HG02840 (cell line): ENCODE measurements at regions not wholly inside any gene's neighbourhood (a gene's known extent, or its start where the extent isn't known, plus 50 kb on each side); places are given as distances from the start of the nearest gene placed in this dataset.

Source experiments
- ATAC-seq: cut with Tn5 transposase; IDR thresholded peaks from one replicate; pipeline ENCODE4 v1.9.1; 2021; ENCODE audit warnings: mild to moderate bottlenecking, moderate library complexity, moderate number of reproducible peaks; ENCODE audit not compliant: unreplicated experiment, low FRiP score

DNA sequence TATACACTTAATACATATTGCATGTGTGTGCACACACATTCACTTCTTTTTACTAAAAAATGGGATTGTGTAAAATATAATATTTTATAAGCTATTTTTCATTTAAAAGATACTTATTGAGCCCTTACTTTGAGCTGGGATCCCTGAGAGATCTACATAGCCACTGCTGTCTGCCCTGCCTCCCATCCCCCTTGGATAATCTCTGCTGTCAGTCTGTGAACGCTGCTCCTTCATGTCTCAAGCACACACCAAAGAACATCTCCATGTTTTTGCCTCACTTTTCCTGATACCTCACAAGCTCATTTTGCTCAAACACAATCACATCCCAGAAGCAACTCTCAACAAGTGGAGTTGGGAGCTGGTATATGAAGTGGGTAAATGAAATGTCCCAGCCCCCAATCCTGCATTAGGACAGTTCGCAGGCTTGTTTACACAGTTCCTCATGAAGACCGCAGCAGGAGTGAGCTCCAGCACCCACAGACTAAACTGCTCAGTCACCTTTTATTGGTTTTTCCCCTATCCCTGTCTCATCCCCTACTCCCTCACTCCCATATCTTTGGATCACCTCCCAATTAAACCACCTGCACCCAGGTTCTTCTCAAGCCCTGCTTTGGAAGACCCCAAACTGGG, 108.3 kb upstream of the FRY start:
- ATAC-seq: no peak

DNA sequence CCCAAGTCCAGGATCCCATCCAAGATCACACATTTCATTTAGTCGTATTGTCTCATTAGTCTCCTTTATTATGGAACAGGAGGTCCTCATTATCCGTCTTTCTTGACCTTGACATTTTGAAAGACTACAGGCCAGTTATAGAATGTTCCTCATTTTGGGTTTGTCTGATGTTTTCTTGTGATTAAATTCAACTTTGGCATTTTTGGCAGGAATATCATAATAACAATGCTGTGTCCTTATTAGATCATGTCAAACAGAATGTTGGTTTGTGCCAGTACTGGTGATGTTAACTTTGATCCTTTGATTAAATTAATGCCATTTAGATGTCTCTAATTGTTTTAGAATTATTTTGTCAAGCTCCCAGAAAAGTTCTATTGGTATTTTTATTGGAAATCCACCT, 106.5 kb upstream of the FRY start:
- ATAC-seq: no peak

DNA sequence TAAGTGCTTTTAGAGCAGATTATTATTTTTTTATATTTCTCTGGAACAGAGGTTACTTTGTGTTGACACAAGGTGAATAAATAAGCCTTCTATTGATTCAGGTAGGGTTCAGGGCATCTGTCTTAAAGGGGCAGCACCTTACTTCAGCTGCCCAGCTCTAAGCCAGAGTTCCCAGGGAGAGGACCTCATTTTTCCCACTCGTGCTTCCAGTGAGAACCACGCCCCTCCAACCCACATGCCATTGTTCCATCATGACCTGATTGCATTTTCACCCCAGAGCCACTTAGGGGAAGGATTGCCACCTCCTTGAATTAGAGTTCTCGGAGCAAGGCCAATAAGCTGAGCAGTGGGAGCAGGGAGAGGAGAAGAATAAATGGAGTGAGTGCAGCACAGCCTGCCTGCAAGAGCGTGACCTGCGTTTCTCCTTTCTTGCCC, 104.3 kb upstream of the FRY start:
- ATAC-seq: no peak

DNA sequence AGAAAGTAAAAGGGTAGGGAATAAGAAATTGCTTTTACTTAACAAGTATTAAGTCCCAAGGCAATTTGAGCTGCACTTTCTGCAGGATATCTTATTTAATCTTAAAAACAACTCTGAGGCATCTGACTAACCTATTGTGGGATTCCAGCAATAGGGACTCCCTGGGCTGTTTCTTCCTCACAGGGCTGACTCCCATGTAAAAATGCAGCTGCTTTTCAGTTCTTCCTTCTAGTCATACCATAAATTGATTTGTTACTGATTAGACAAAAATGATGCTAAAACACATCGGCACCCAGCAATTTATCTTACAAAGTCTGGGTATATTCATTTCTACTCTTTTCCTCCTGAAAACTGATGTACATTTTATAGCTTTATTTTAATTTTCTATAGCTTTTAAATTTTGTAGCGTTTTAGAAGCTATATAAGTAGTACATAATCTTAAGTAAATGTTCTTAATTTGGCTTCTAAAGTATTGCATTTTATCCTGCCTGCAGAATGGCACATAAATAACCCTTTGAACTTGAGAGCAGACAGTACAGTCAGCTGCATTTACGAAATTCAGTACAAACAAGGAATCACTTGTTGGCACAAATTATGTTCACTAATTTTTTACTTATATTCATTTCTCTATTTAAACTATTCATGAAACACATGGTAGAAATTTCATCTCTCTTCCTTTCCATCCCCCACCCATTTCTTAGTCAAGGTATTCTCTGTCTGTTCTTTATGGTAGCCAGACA, 102.4 kb upstream of the FRY start:
- no peak for ATAC-seq

DNA sequence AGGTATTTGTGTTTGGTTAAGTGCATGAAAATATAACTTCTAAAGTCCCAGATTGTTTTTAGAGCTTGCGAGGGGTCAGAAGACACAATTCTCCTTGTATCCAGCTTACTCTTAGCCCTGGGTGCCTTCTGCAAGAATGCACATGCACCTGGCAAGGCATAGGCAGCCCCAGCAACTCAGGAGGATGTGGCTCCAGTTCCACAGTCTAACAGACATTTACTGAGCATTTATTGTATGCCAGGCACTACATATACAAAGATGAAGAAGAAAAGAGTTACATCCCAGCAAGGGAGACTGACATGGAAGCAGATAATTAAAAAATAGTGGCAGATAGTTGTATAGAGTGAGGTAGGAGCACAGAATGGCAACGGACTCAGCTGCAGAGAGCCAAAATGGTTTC, 101.1 kb upstream of the FRY start:
- ATAC-seq: peak; percentile 23

DNA sequence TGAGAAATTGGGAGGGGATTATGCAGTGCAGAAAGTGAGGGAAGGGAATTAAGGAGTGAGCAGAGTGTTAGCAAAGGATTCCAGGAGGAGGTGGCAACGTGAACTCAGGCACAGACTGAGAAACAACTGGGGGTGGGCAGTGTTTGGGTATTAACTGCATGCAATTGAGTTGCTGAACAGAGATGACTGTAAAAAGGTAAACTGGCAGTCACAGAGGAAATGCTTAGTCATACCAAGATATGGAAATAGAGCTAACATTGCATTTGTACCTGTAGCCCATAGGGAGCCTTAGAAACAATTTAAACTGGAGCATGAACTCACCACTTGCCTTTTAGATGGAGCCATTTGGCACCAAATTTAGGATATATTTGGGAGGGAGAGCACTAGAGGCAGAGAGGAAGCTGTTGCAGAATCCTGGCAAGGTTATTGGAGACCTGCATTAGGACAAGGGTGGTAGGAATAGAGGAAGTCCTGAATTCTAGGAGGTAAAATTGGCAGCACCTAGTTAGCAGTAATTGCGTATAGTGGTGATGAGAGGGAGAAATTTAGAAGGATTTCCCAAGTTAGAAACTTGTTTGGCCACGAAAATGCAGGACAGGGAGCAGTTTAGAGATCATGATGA, 100.6 kb upstream of the FRY start:
- ATAC-seq: peak; percentile 98

DNA sequence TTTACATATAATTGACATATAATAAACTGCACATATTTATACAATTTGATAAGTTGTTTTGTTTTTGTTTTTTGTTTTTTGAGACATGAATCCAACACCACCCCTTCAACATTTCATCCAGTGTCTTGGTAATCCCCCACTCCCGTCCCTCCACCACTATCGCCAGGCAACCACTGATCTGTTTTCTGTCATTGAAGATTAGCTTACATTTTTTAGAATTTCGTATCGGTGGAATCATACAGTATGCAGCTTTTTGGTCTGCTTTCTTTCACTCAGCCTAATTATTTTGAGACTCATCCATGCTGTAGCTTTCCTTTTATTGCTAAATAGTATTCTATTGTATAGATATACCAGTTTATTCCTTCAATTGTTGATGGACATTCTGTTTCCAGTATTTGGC, 94.1 kb upstream of the FRY start:
- no peak for ATAC-seq

DNA sequence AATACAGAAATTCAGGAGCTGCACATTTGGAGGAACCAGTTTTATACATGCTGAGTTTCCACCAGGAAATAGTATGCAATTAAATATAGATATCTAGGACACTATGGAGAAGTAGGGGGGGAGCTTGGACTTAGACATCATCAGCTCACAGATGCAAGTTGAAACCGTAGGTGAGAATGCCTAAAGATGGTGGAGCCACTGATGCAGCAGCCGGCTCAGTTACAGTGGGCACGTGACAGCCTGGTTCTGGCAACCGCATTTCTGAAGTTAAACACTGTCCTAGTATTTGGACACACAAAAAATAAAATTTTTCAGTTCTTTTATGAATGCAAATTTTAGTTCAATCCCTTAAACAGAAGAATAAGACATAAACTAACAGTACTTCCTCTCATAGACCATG, 91.5 kb upstream of the FRY start:
- no peak for ATAC-seq

DNA sequence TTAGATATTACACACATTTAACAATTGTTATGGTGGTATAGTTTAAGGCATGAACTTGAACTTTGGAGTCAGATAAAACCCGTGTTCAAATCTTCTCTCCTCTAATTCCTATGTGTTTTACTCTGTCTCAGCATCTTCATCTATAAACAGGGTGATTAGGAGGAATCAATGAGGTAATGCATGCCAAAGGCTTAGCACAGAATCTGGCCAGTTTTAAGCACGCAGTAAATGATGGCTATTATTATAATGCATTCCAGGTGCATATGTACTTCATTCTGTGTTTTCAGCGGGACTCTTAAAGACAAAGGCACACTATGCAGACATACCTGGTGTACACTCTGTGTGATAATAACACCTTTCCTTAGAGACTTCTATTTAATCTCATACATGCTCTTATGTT, 88.0 kb upstream of the FRY start:
- ATAC-seq: no peak

DNA sequence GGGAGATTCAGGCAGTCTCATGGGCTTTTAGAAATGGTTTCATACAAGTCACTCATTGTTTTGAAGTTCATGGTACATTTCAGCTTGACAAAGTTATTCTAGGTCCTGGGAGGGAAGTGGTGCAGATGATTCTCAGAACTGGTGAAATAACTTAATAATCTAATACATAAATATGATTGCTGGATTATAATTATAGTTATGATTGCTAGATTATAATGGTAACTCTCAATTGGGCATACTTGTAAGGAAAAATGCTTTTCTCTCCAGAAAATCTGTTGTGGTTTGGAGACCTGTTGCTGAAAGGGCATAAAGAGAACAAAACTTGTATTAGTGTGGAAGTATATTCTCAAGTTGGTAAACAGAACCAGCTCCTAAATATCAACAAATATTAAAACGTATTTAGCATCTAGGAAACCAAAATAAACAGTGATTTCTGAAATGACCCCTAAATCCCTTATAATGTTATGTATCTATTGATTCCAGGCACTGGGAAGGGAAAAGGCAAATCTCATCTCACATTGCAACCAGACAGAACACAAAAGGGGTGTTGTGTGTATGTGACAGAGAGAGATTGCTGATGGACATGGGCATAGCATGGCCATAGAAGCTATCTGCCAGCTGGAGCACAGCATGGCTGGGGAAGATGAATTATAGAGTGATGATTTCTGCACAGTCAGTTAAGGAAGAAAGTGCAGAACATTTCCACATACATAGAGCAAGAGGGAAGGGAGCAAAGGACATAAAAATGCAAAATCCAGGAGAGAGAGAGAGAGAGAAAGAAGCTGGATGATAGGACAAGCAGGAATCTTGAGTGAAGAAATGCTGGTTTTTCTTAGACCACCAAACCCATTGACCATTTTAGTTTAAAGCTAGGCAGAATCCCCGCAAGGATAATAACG, 87.1 kb upstream of the FRY start:
- ATAC-seq: no peak

DNA sequence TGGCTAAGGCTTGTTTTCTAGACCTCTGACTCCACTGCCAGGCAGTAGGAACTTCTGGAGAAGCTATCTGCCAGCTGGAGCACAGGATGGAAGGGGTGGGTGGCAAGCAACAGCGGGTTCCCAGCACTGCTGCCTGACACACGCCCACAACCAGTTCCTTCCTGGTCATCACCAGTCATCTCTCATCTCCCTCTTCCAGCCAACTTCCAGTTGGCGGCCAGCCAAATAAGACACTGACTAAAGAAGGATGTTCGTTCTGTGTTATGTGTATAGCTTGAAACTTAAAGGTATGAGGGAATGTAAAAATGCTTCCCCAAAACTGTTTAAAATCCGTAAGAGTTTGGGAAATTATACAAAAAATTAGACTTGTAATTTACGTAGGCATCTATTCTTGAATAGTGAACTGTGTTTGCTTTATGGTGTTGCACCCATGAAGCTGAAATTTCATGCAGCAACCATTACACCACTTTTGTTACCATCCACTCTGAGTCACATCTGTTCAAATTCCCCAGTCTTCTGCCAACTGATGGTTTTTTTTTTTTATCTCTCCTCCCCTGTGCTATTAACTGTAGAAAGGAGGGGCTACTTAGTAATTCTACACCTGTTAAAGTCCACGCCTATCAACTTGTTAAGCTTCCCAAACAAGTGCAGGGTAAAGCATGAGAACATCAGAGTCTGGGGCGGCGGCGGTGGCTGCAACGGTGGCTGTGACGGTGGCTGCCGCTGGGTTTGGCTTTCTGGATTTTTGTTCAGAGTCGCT, 86.2 kb upstream of the FRY start:
- no peak for ATAC-seq

DNA sequence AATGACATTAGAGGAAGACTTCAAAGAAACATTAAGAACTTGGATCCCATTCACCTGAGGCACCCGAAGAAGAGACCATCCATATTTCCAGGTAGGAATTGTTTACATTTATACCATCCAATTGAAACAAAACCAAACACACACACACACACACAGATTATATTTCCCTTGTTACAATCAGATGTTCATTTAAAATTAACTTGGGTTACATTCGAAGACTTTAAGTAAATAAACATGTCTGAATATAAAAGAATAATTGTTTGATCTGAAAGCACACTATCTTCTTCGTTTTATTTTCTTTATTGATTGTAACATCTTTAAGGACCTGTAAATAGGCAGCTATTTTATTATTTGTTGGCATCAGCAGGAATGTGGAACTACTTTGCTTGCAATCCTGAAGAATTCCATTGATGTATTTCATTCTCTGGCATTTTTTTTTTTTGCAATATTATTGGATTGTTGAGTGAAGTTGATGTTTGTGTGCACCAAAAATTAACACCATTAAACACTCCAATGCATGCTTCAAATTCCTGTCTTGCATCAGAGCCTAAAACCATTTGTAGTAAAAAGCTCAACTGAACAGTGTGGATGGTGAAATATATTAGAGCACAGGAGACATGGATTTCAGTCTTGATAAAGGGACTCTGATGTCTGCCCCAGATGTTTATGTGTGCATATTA, 85.3 kb upstream of the FRY start:
- no peak for ATAC-seq

DNA sequence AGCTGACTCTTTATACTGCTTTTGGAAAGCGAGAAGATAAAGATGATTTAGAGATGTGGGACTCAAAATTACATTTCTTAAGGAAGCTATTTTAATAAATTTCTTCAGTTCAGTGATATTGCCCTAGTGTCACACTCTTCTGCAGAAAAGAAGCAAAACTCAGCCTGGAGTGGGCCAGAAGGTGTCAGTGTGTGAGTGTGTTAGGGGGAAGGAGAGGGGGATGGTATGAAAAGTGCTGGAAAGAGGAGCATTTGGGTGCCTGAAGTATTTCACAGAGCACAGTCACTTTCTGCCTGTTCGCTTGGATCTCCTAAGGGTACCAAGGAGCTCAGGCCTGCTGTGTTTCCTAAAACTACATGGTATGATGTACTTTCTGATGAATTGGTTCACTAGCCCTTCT, 84.5 kb upstream of the FRY start:
- no peak for ATAC-seq

DNA sequence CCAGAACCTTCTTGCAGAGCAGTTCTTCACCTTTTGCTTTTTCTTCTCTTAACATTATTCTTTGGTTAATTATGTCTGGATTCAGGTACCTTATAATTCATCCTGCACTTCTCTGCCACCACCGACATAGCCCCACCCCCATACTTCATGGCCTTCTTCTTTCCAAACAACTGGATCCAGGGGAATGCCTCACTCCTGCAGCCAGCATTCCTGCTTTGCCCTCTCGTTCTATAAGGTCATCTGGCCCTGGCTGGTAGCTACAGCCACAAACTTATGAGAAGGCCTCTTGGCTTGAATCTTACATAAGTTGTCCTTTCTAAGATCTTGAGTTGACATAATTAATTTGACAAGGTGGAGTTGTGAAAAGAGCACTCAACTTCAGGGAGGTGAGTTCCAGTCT, 84.1 kb upstream of the FRY start:
- no peak for ATAC-seq

DNA sequence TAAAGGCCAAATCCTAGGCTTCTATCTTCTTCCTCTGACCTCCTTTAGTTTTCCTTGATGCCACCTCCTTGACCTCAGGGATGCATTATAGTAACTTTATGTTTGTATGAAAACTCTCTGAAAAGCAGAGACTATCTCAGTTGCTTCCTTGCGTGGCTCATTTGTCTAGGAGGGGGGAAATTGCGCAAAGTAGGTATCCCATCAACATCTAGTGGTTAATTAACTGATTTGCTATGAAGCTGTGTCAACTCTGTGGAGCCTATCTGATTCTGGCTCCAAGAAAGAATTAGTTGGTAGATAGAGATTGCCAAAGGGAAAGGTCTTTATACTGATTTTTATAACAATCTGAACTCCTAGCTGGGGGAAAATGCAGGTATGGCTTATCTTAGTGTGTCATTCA, 82.1 kb upstream of the FRY start:
- no peak for ATAC-seq

DNA sequence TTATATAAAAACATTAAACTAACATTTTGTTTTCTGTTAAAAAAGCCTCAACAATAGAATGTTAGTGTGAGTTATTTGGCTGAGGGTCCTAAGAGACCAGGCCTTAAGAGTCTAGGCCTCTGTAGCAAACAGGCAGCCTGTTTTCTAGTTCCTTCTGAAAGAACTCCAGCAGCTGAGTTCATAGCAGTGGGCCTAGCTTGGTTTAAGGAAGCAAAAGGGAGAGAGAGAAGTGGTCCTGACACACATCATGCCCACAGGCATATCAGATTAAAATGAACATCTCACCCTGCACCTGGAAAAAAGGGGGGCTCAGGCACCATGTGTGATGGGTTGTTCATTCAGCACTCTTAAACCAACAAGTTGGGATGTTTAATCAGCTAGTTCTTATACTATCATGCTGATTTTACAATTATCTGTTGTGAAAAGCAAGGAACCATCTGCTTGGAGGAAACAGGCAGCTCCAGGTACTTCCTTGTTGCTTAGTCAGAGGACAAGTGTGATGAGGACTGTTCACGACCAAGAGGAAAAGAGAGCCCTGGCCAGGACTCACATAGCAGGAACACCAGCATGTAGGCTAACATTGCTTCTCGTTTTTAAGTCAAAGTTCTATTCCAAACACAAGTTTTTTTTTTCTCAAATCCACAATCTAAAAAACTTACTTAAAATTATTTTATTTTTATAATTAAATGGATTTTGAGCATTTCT, 81.3 kb upstream of the FRY start:
- ATAC-seq: no peak

DNA sequence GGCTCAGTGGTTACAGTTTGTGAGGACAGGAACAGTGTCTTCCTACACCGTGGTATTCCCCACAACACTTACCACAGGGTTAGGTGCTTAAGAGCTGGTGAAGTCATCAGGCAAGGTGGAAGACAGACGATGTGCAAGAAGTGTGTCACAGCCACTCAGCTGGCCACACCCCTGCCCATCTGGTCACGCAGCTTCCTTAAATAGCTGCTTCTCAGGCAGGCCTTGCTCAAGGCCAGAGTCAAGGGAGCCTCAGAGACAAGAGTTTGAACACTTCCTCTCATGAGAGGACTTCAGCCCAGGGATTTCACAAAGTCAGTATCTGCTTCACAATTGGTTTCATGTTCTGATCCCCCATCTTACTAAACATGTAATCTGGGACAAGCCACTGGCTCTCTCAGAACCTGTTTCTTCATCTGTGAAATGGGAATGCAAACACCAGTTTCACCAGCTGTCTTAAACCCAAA, 80.3 kb upstream of the FRY start:
- peak; percentile 94 for ATAC-seq

DNA sequence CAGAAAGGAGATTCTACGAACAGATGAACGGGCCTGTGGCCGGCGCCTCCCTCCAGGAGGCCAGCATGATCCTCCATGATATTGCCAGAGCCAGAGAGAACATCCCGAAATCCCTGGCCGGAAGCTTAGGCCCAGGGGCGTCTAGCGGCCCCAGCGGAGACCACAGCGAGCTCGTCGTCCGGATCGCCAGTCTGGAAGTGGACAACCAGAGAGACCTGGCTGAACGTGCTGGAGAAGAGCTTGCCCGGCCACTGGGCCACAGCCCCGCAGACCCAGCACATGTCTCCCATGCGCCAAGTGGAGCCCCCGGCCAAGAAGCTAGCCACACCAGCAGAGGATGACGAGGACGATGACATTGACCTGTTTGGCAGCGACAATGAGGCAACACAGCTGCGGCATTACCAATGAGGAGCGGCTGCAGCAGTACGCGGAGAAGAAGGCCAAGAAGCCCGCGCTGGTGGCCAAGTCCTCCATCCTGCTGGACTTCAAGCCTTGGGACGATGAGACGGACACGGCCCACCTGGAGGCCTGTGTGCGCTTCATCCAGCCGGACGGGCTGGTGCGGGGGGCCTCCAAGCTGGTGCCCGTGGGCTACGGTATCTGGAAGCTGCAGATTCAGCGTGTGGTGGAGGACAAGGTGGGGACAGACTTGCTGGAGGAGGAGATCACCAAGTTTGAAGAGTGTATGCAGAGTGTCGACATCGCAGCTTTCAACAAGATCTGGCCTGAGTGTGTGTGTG, 78.8 kb upstream of the FRY start:
- no peak for ATAC-seq
